ENCODE measurements at regions not wholly inside any gene's neighbourhood (a gene's known extent, or its start where the extent isn't known, plus 50 kb on each side); places are given as distances from the start of the nearest gene placed in this dataset.

- no peak for TF ChIP-seq CTCF (IDR thresholded peaks at IDR 0.05; ENCODE audit: low read depth, low read length)
- DNase-seq (ENCODE audit: extremely low read depth, low read depth), result no peak
Measured at GRCh38 chrX:34379891-34380290, 247.8 kb upstream of the FAM47A start.

GRCh38 chrX:34377645-34378044, 245.5 kb upstream of the FAM47A start:
- TF ChIP-seq CTCF (IDR thresholded peaks at IDR 0.05; ENCODE audit: low read depth, low read length), result no peak

GRCh38 chrX:34371754-34372153, 239.6 kb upstream of the FAM47A start:
- DNase-seq (ENCODE audit: extremely low read depth, low read depth), result no peak
- TF ChIP-seq CTCF (IDR thresholded peaks at IDR 0.05; ENCODE audit: low read depth, low read length), result no peak

More at GRCh38 chrX:34377645-34378044, 245.5 kb upstream of the FAM47A start:
- DNase-seq (ENCODE audit: extremely low read depth, low read depth), result no peak

- peak; percentile 50 for TF ChIP-seq CTCF (IDR thresholded peaks at IDR 0.05; ENCODE audit: low read depth, low read length)
- DNase-seq (ENCODE audit: extremely low read depth, low read depth), result no peak
Measured at GRCh38 chrX:34365471-34365870, 233.4 kb upstream of the FAM47A start.

- TF ChIP-seq CTCF (IDR thresholded peaks at IDR 0.05; ENCODE audit: low read depth, low read length), result no peak
- DNase-seq (ENCODE audit: extremely low read depth, low read depth), result no peak
Measured at GRCh38 chrX:34350561-34351335, 218.6 kb upstream of the FAM47A start.

GRCh38 chrX:34343001-34343400, 210.9 kb upstream of the FAM47A start:
- no peak for TF ChIP-seq CTCF (IDR thresholded peaks at IDR 0.05; ENCODE audit: low read depth, low read length)
- DNase-seq (ENCODE audit: extremely low read depth, low read depth), result no peak

GRCh38 chrX:34341814-34342213, 209.7 kb upstream of the FAM47A start:
- no peak for TF ChIP-seq CTCF (IDR thresholded peaks at IDR 0.05; ENCODE audit: low read depth, low read length)
- no peak for DNase-seq (ENCODE audit: extremely low read depth, low read depth)

Measured in AG09319 (cell line).